ENCODE measurements at regions not wholly inside any gene's neighbourhood (a gene's known extent, or its start where the extent isn't known, plus 50 kb on each side); places are given as distances from the start of the nearest gene placed in this dataset.

GRCh38 chr9:95732802-95733688 is 142.4 kb upstream of the ERCC6L2 start:
- no peak for ATAC-seq
- H3K4me1 ChIP-seq, result peaks cover 4% of the 10 kb centered on the region
- no peak for TF ChIP-seq CTCF (IDR thresholded peaks at IDR 0.05)
- intact Hi-C loops (cut with DNase I), result no loop called here
- no peaks in the 10 kb centered on the region for H3K9me3 ChIP-seq
- no peak overlapping the region for H3K27ac ChIP-seq
- no peaks in the 10 kb centered on the region for H3K27me3 ChIP-seq (ENCODE audit: low read depth)
- no peak for DNase-seq
- H3K36me3 ChIP-seq, result no peaks in the 10 kb centered on the region
- H3K4me3 ChIP-seq, result no peak overlapping the region

DNA sequence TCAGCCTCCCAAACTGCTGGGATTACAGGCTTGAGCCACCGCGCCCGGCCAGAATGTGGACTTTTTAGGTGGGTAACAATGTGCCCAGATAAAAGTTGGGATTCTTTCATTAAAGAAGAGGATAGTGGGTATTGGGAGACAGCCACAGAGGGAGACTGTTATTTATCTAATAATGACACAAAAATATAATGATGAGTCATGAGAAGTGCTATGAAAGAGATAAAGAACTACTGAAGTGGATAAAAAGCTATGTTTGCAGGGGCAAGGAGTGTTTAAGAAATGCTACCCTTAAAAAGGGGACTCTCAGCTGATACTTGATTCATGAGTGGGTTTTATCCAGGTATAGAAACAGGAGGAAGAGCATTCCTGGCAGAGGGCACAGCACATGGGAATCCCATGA is 143.6 kb upstream of the ERCC6L2 start:
- no peak overlapping the region for H3K27ac ChIP-seq
- ATAC-seq (no peak), DNase-seq (no peak)

DNA sequence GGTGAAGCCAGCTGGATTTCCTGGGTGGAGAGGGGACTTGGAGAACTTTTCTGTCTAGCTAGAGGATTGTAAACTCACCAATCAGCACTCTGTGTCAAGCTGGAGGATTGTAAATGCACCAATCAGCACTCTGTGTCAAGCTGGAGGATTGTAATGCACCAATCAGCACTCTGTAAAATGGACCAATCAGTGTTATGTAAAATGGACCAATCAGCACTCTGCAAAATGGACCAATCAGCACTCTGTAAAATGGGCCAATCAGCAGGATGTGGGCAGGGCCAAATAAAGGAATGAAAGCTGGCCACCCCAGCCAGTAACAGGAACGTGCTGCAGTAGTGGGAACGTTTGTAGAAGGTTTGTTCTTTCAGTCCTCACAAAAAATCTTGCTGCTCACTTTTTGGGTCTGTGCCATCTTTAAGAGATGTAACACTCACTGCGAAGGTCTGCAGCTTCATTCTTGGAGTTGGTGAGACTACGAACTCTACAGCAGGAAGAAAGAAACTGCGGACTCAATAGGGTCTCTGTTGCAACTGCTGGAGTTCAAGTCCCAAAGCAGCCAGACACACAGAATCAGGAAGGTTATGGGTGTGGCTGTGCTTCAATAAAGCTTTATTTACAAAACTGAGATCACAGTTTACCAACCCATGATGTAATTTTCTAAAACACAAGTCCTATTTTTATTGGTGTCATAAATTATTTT is 145.7 kb upstream of the ERCC6L2 start:
- Histone ChIP-seq H3K27me3 (ENCODE audit: low read depth) (no peaks in the 10 kb centered on the region), H3K4me1 (peaks cover 4% of the 10 kb centered on the region), H3K9me3 (no peaks in the 10 kb centered on the region), H3K4me3 (no peak overlapping the region), H3K27ac (no peak overlapping the region), H3K36me3 (no peaks in the 10 kb centered on the region)
- DNase-seq (no peak), ATAC-seq (no peak)
- TF ChIP-seq CTCF (IDR thresholded peaks at IDR 0.05), result no peak
- intact Hi-C loops (cut with DNase I), result no loop called here

More for the DNA sequence above, 143.6 kb upstream of the ERCC6L2 start:
- Histone ChIP-seq H3K4me3 (no peak overlapping the region), H3K4me1 (peaks cover 4% of the 10 kb centered on the region), H3K27me3 (ENCODE audit: low read depth) (no peaks in the 10 kb centered on the region), H3K9me3 (no peaks in the 10 kb centered on the region), H3K36me3 (no peaks in the 10 kb centered on the region)
- intact Hi-C loops (cut with DNase I), result no loop called here
- TF ChIP-seq CTCF (IDR thresholded peaks at IDR 0.05), result no peak

DNA sequence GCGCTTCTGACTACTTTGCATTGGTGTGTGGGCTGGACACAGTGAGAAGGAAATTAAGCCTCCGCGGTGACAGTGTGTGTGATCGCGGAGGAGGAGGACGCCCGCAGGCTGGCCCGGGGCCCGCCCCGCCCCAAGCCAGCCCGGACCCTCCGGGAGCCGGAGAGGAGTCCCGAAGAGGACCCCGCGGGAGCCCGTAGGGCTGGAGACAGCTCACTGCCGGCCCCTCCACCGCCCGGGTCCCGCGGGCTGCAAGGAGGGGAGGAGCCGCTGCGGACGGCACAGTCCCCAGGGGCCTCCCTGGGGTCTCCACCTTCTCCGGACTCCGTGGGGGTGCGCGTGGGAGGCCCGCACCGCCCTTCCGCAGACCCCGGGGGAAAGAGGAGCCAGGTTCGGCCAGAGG is 146.4 kb upstream of the ERCC6L2 start:
- no peaks in the 10 kb centered on the region for H3K27me3 ChIP-seq (ENCODE audit: low read depth)
- no peak for DNase-seq
- H3K4me1 ChIP-seq, result peaks cover 4% of the 10 kb centered on the region
- no peak for TF ChIP-seq CTCF (IDR thresholded peaks at IDR 0.05)
- intact Hi-C loops (cut with DNase I), result no loop called here
- H3K9me3 ChIP-seq, result no peaks in the 10 kb centered on the region
- peak in 1 of 2 donors; percentile 28 for ATAC-seq
- no peak overlapping the region for H3K4me3 ChIP-seq
- H3K36me3 ChIP-seq, result no peaks in the 10 kb centered on the region
- H3K27ac ChIP-seq, result no peak overlapping the region

DNA sequence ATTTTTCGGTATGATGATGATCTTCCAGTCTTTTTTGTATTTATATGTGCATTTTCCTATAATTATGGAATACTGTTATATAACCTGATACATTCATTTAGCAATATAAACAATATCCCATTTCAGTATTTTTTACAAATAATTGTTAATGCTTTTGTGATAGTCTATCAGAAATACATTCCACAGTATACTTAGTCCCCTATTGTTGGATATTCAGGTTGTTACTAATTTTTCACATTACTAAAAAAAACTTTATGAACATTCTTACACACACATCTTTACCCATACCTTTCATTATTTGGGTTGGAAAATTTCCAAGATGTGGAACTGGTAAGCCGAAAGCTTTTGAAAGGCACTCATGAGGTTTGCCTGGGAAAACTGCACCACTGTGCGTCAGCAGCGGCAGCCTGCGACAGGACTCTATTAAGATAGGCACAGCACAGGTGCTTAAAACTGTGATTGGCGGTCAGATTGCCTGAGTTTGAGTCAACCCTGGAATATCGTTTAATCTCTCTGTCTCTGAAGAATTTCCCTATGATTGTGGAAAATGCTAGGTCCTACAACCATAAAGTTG is 147.5 kb upstream of the ERCC6L2 start:
- intact Hi-C loops (cut with DNase I), result no loop called here
- DNase-seq, result no peak
- peak in 1 of 2 donors; percentile 62 for ATAC-seq
- no peak overlapping the region for H3K4me3 ChIP-seq
- no peaks in the 10 kb centered on the region for H3K27me3 ChIP-seq (ENCODE audit: low read depth)
- H3K27ac ChIP-seq, result no peak overlapping the region
- H3K9me3 ChIP-seq, result no peaks in the 10 kb centered on the region
- no peaks in the 10 kb centered on the region for H3K4me1 ChIP-seq
- H3K36me3 ChIP-seq, result no peaks in the 10 kb centered on the region
- no peak for TF ChIP-seq CTCF (IDR thresholded peaks at IDR 0.05)

Data from lower lobe of right lung (tissue), 2 donors.